Prostate gland (tissue), 2 donors: ENCODE measurements at regions not wholly inside any gene's neighbourhood (a gene's known extent, or its start where the extent isn't known, plus 50 kb on each side); places are given as distances from the start of the nearest gene placed in this dataset.

Source experiments
- DNase-seq: peaks from one replicate; pipeline ENCODE4 v3.0.0-alpha.2; 2019; ENCODE audit warnings: low spot score
- H3K27ac ChIP-seq, 2 donors: fragments of 200-600 bp; sonication (generic); 2 replicates each; pipeline ENCODE4 v1.5.1; 2017 to 2019
- H3K27me3 ChIP-seq: fragments of 200-600 bp; sonication (generic); replicated peaks from 2 replicates; pipeline ENCODE4 v1.5.1; 2019; ENCODE audit not compliant: insufficient read depth
- H3K36me3 ChIP-seq, 2 donors: fragments of 200-600 bp; sonication (generic); 1 replicate in 1 of 2; 2 replicates in 1 of 2; pipeline versions ENCODE4 v1.5.1 to v1.8.1; 2017 to 2019
- H3K4me1 ChIP-seq: fragments of 200-600 bp; sonication (generic); replicated peaks from 2 replicates; pipeline ENCODE4 v1.5.1; 2019
- H3K4me3 ChIP-seq, 2 donors: fragments of 200-600 bp; sonication (generic); 2 replicates each; pipeline ENCODE4 v1.5.1; 2017 to 2019
- H3K9me3 ChIP-seq: fragments of 200-600 bp; sonication (generic); 2 replicates; pipeline ENCODE4 v1.5.1; 2017
- CTCF ChIP-seq, 4 experiments: fragments of 200-600 bp in 2 of 4; fragments of 450-650 bp in 2 of 4; sonication (generic) in 2 of 4; IDR thresholded peaks; 1 replicate in 3 of 4; 2 replicates in 1 of 4; pipeline ENCODE4 v1.5.1; 2016 to 2019; ENCODE audit warnings: antibody characterized with exemption in 4 of 4, mild to moderate bottlenecking in 2 of 4, moderate library complexity in 2 of 4
- POLR2A ChIP-seq: fragments of 450-650 bp; IDR thresholded peaks from one replicate; pipeline ENCODE4 v1.6.1; 2016; ENCODE audit warnings: antibody characterized with exemption, mild to moderate bottlenecking
- POLR2AphosphoS5 ChIP-seq: sonication (generic); formaldehyde crosslinking; IDR thresholded peaks from one replicate; pipeline ENCODE4 v1.6.1; 2017; ENCODE audit warnings: antibody characterized with exemption
- WGBS: methylation state at CpG from one replicate; pipeline ENCODE4 v1.1.5; 2018; 5-methylcytosine and 5-hydroxymethylcytosine counted together
- intact Hi-C: fragments of 100-400 bp; cut with DNase I; formaldehyde crosslinking; loops from one replicate; pipeline ENCODE4 v1.14.2; 2022

- no peak for DNase-seq
- no peaks in the 10 kb centered on the region for H3K4me1 ChIP-seq
- intact Hi-C loops, result loop anchor here (5.0 kb wide), 1 partner anchor 364 kb away; the partner anchor contains the start of gene KLF12
- no peak for TF ChIP-seq CTCF (IDR thresholded peaks at IDR 0.05)
- TF ChIP-seq POLR2A, result no peak
- no peak for TF ChIP-seq POLR2AphosphoS5
- H3K27me3 ChIP-seq, result no peaks in the 10 kb centered on the region
- H3K27ac ChIP-seq, result no peak overlapping the region
- no peak overlapping the region for H3K4me3 ChIP-seq
- H3K36me3 ChIP-seq, result no peaks in the 10 kb centered on the region
- H3K9me3 ChIP-seq, result no peaks in the 10 kb centered on the region
- 89% methylated on average over 4 of the region's 4 CpGs for WGBS
Measured at GRCh38 chr13:73767747-73768315, 366.4 kb downstream of the KLF12 start.

DNA sequence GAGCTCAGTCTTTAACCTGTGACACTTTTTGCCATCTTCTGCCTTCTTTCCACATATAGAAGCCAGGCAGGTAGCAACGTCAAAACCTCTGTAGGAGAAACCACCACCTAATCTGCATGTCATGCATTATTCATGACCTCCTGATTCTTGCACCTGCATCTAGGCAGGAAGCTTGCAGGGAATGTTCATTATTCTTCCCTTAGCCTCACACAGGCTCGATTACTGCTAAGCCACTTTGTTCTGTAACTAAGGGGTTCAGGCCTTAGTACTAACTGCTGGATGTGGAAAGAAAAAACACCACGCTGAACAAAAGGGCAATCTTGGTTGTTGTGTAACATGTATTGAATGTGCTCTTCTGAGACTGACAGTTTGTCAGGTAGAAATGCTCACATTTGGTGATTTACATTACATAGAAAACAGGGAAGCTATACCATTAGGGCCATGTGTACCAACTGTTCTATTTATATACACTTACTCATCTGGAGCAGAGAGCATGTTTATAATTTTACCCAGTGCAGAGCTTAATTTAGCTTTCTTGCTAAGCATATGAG is 366.9 kb downstream of the KLF12 start:
- Histone ChIP-seq H3K27ac (no peak overlapping the region), H3K27me3 (no peaks in the 10 kb centered on the region), H3K4me3 (no peak overlapping the region), H3K4me1 (no peaks in the 10 kb centered on the region), H3K9me3 (no peaks in the 10 kb centered on the region), H3K36me3 (no peaks in the 10 kb centered on the region)
- 59% methylated on average over 3 of the region's 3 CpGs for WGBS
- intact Hi-C loops, result loop anchor here (5.0 kb wide), 1 partner anchor 365 kb away; the partner anchor contains the start of gene KLF12
- TF ChIP-seq CTCF (IDR thresholded peaks at IDR 0.05), result no peak
- TF ChIP-seq POLR2A, result no peak
- TF ChIP-seq POLR2AphosphoS5, result no peak
- no peak for DNase-seq

- intact Hi-C loops, result loop anchor here (5.0 kb wide), 1 partner anchor 366 kb away; the partner anchor contains the start of gene KLF12
- Histone ChIP-seq H3K27ac (peak overlapping the region; percentile 6 to 36), H3K4me1 (no peaks in the 10 kb centered on the region), H3K9me3 (no peaks in the 10 kb centered on the region), H3K27me3 (no peaks in the 10 kb centered on the region), H3K4me3 (no peak overlapping the region), H3K36me3 (no peaks in the 10 kb centered on the region)
- peak; percentile 23 for DNase-seq
- no peak for TF ChIP-seq POLR2A
- TF ChIP-seq CTCF (IDR thresholded peaks at IDR 0.05), result no peak
- no peak for TF ChIP-seq POLR2AphosphoS5
- WGBS, result 5% methylated on average over 12 of the region's 12 CpGs
Measured at GRCh38 chr13:73765651-73766384, 368.4 kb downstream of the KLF12 start.

DNA sequence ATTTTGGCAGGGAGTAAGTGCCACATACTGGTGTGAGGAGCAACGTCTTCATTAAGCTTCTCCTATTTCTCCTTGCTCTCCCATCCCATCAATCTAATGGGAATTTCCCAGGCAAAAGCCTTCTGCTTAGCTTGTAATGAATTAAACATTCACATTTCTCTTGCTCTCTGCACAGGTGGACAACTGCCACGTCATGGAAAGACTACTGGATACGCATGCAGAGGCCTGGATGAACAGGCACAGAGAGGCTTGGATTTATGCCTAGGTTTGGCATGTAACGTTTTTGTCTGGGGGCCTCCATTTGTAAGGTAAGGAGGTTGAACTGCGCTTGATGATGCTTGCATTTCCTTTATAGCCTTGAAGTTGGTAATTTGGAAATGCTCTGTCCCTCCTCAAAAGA is 374.8 kb downstream of the KLF12 start:
- no peak for DNase-seq
- Histone ChIP-seq H3K27me3 (no peaks in the 10 kb centered on the region), H3K9me3 (no peaks in the 10 kb centered on the region), H3K4me3 (no peak overlapping the region), H3K4me1 (no peaks in the 10 kb centered on the region), H3K36me3 (no peaks in the 10 kb centered on the region), H3K27ac (no peak overlapping the region)
- WGBS, result 85% methylated on average over 5 of the region's 5 CpGs
- intact Hi-C loops, result loop anchor here (10.0 kb wide), 1 partner anchor 1465 kb away; no protein-coding TSS in a partner anchor
- no peak for TF ChIP-seq CTCF (IDR thresholded peaks at IDR 0.05)
- no peak for TF ChIP-seq POLR2AphosphoS5
- no peak for TF ChIP-seq POLR2A
